OCI-LY1 (cell line): ENCODE measurements at regions not wholly inside any gene's neighbourhood (a gene's known extent, or its start where the extent isn't known, plus 50 kb on each side); places are given as distances from the start of the nearest gene placed in this dataset.

ENCODE experiments used
- H2AFZ ChIP-seq: fragments of 200-600 bp; sonication (generic), shearing (Covaris generic); 2 replicates; pipeline ENCODE4 v1.6.0; 2014; ENCODE audit warnings: antibody characterized with exemption, mild to moderate bottlenecking, low read length
- H3F3A ChIP-seq: fragments of 200-600 bp; sonication (generic), shearing (Covaris generic); 2 replicates; pipeline ENCODE4 v1.6.0; 2014; ENCODE audit warnings: mild to moderate bottlenecking, antibody characterized with exemption, low read length, moderate library complexity; ENCODE audit not compliant: insufficient read depth
- H3K27ac ChIP-seq: fragments of 200-600 bp; sonication (generic); 2 replicates; pipeline ENCODE4 v1.5.1; 2014; ENCODE audit warnings: low read length, mixed run types, mild to moderate bottlenecking, low read depth; ENCODE audit not compliant: poor library complexity, severe bottlenecking
- H3K27me3 ChIP-seq: fragments of 200-600 bp; sonication (generic); 2 replicates; pipeline ENCODE4 v1.6.0; 2014; ENCODE audit warnings: antibody characterized with exemption, mild to moderate bottlenecking, low read length, moderate library complexity; ENCODE audit not compliant: insufficient read depth
- H3K36me3 ChIP-seq: fragments of 200-600 bp; sonication (generic); 2 replicates; pipeline ENCODE4 v1.6.1; 2014; ENCODE audit warnings: mild to moderate bottlenecking, antibody characterized with exemption, low read length, moderate library complexity, mixed read lengths; ENCODE audit not compliant: insufficient read depth
- H3K4me1 ChIP-seq: fragments of 200-600 bp; sonication (generic); 2 replicates; pipeline ENCODE4 v1.5.1; 2014; ENCODE audit warnings: mild to moderate bottlenecking, low read length, moderate library complexity; ENCODE audit not compliant: insufficient read depth, severe bottlenecking
- H3K4me2 ChIP-seq: fragments of 200-600 bp; sonication (generic), shearing (Covaris generic); 2 replicates; pipeline ENCODE4 v1.6.1; 2014; ENCODE audit warnings: low read length
- H3K4me3 ChIP-seq: fragments of 200-600 bp; sonication (generic); 2 replicates; pipeline ENCODE4 v1.5.1; 2014; ENCODE audit warnings: low read length, low read depth, mild to moderate bottlenecking, mixed read lengths; ENCODE audit not compliant: poor library complexity, severe bottlenecking
- H3K79me2 ChIP-seq: fragments of 200-600 bp; shearing (Covaris generic); 2 replicates; pipeline ENCODE4 v1.6.1; 2016; ENCODE audit warnings: mixed run types, low read length, mixed read lengths; ENCODE audit not compliant: insufficient read depth
- H3K9ac ChIP-seq: fragments of 200-600 bp; sonication (generic), shearing (Covaris generic); 2 replicates; pipeline ENCODE4 v1.6.1; 2014; ENCODE audit warnings: mild to moderate bottlenecking, low read length, mixed read lengths
- H3K9me2 ChIP-seq: fragments of 200-600 bp; sonication (generic), shearing (Covaris generic); 2 replicates; pipeline ENCODE4 v1.6.1; 2014; ENCODE audit warnings: low read depth, mild to moderate bottlenecking, low read length, mixed read lengths
- H3K9me3 ChIP-seq: fragments of 200-600 bp; shearing (Covaris generic); 2 replicates; pipeline ENCODE4 v1.6.1; 2014; ENCODE audit warnings: low read length, mixed read lengths
- H4K20me1 ChIP-seq: fragments of 200-600 bp; sonication (generic), shearing (Covaris generic); 2 replicates; pipeline ENCODE4 v1.6.0; 2016; ENCODE audit warnings: mild to moderate bottlenecking, low read length; ENCODE audit not compliant: insufficient read depth
- EZH2 ChIP-seq: fragments of 200-600 bp; sonication (generic), shearing (Covaris generic); IDR thresholded peaks from 2 replicates; pipeline ENCODE4 v1.8.0; 2017; ENCODE audit warnings: borderline replicate concordance, mixed run types, mild to moderate bottlenecking, antibody characterized with exemption, low read length, moderate library complexity, mixed read lengths
- TF ChIP-seq, protein P1 (sequence below): fragments of 200-600 bp; sonication (generic), shearing (Covaris generic); IDR thresholded peaks from 2 replicates; pipeline ENCODE4 v1.5.1; 2017; ENCODE audit warnings: mild to moderate bottlenecking, antibody characterized with exemption, low read length, moderate library complexity, mixed read lengths

DNA sequence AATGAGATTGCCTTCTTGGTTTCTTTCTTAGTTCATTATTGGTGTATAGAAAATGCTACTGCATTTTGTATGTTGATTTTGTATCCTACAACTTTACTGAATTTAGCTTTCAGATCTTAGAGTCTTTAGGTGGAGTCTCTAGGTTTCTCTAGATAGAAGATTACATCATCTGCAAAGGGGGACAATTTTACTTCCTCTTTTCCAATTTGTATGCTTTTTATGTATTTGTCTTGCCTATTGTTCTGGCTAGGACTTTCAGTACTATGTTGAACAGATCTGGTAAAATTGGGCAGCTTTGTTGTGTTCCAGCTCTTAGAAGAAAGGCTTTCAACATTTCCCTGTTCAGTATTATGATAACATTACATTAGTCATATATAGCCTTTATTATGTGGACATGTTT, 101.0 kb upstream of the SPRY2 start:
- Histone ChIP-seq H3K79me2 (no peaks in the 10 kb centered on the region), H3K36me3 (no peaks in the 10 kb centered on the region), H3F3A (no peaks in the 10 kb centered on the region), H3K9me2 (no peaks in the 10 kb centered on the region), H3K9me3 (no peaks in the 10 kb centered on the region), H2AFZ (no peak overlapping the region), H3K27me3 (no peaks in the 10 kb centered on the region), H3K27ac (no peak overlapping the region), H3K4me1 (peaks cover 13% of the 10 kb centered on the region), H3K9ac (no peak overlapping the region), H4K20me1 (no peaks in the 10 kb centered on the region), H3K4me2 (no peak overlapping the region), H3K4me3 (no peak overlapping the region)
- TF ChIP-seq, protein P1, sequence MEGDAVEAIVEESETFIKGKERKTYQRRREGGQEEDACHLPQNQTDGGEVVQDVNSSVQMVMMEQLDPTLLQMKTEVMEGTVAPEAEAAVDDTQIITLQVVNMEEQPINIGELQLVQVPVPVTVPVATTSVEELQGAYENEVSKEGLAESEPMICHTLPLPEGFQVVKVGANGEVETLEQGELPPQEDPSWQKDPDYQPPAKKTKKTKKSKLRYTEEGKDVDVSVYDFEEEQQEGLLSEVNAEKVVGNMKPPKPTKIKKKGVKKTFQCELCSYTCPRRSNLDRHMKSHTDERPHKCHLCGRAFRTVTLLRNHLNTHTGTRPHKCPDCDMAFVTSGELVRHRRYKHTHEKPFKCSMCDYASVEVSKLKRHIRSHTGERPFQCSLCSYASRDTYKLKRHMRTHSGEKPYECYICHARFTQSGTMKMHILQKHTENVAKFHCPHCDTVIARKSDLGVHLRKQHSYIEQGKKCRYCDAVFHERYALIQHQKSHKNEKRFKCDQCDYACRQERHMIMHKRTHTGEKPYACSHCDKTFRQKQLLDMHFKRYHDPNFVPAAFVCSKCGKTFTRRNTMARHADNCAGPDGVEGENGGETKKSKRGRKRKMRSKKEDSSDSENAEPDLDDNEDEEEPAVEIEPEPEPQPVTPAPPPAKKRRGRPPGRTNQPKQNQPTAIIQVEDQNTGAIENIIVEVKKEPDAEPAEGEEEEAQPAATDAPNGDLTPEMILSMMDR: no peak
- TF ChIP-seq EZH2: no peak

DNA sequence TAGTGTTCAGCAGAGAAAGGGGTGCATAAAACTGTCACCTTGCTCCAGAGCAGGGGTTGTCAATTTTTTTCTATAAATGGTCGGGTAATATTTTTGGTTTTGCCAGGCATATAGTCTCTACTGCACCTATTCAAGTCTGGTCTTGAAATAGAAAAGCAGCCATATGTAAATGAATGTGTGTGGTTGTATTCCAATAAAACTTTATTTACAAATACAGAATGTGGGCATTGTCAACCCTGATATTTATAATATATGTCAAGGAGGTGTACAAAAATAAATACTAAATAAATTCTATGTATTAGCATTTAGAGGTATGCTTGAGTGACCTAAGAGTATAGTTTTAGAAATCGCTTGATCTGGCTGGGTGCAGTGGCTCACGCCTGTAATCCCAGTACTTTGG, 97.6 kb upstream of the SPRY2 start:
- Histone ChIP-seq H3K4me2 (no peak overlapping the region), H3K36me3 (no peaks in the 10 kb centered on the region), H2AFZ (no peak overlapping the region), H3F3A (no peaks in the 10 kb centered on the region), H3K27me3 (no peaks in the 10 kb centered on the region), H3K9ac (no peak overlapping the region), H4K20me1 (no peaks in the 10 kb centered on the region), H3K27ac (no peak overlapping the region), H3K79me2 (no peaks in the 10 kb centered on the region), H3K9me3 (no peaks in the 10 kb centered on the region), H3K9me2 (no peaks in the 10 kb centered on the region), H3K4me1 (no peaks in the 10 kb centered on the region), H3K4me3 (no peak overlapping the region)
- TF ChIP-seq EZH2: no peak
- TF ChIP-seq, protein P1: no peak

DNA sequence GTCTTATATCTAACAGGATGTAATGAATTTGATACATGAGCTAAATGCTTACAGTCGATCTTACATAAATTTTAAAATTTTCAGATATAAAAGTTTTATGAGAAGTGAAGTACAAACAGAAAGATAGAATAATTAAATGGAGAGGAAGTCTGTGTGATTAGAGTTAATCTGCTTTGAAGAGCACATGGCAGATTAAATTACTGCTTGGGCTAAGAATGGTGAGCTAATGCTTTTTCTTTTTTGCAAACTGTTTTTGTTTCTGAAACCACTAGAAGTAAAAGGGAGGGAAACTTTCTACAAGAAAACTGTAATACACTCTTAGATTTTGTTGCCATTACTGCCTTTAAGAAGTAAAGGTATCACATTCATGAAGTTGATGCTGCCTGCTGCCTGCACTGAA, 96.3 kb upstream of the SPRY2 start:
- Histone ChIP-seq H3K9ac (no peak overlapping the region), H3K9me2 (no peaks in the 10 kb centered on the region)

More for the DNA sequence above, 96.3 kb upstream of the SPRY2 start:
- H2AFZ ChIP-seq: no peak overlapping the region
- H3K36me3 ChIP-seq: no peaks in the 10 kb centered on the region
- H3K4me3 ChIP-seq: no peak overlapping the region
- H3K27ac ChIP-seq: no peak overlapping the region
- no peaks in the 10 kb centered on the region for H3K9me3 ChIP-seq
- no peaks in the 10 kb centered on the region for H3K4me1 ChIP-seq
- H3K79me2 ChIP-seq: no peaks in the 10 kb centered on the region
- no peak overlapping the region for H3K4me2 ChIP-seq
- no peaks in the 10 kb centered on the region for H3F3A ChIP-seq
- no peaks in the 10 kb centered on the region for H3K27me3 ChIP-seq
- no peaks in the 10 kb centered on the region for H4K20me1 ChIP-seq
- no peak for TF ChIP-seq EZH2
- TF ChIP-seq, protein P1: no peak
